SW480 (cell line): ENCODE measurements at regions not wholly inside any gene's neighbourhood (a gene's known extent, or its start where the extent isn't known, plus 50 kb on each side); places are given as distances from the start of the nearest gene placed in this dataset.
"Not testable (repeated sequence)": the region's sequence is repeated elsewhere in the genome, so short reads cannot be mapped to it uniquely, and the experiment has no call there.

ENCODE experiments used
- DNase-seq: peaks from one replicate; pipeline ENCODE4 v3.0.0-alpha.2; 2016; ENCODE audit warnings: low spot score

- no peak for DNase-seq
Observed at GRCh38 chr3:25153136-25153535, 274.9 kb upstream of the RARB start.

DNA sequence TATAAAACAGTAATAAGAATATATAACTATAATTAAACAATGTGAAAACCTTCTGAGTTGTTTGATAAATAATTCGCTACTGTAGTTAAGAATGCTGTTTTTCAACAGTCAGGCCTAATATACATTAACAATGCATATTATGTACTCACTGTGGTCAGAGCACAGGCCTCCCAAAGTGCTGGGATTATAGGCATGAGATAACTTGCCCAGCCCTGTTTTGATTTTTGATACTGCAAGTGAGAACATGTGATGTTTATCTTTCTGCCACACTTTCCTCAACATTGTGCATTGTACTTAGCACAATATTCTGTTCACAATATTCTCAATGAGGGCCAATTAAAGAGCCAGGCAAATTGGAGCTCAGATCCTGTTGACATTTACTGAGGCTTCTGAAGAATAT is 274.5 kb upstream of the RARB start:
- no peak for DNase-seq

GRCh38 chr3:25155652-25156471 is 272.2 kb upstream of the RARB start:
- no peak for DNase-seq

DNA sequence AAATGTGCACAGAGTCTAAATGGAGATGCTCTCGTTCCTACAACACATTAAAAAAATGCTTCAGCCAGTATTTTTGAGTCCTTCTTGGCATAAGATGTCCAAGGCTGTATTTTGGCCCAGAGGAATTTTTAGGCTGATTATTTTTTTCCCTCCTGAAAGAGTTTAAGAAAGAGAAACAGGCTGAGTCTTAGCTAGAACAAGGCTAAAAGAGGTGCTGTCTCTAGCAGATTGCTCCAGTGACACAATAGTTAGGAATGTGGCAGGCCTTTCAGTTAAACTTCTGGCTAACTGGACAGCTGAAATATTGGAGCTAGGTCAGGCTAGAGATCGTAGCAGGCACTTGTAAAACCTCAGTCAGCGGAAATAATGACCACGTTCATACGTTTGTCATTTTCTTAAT is 271.4 kb upstream of the RARB start:
- DNase-seq: peak; percentile 5

DNA sequence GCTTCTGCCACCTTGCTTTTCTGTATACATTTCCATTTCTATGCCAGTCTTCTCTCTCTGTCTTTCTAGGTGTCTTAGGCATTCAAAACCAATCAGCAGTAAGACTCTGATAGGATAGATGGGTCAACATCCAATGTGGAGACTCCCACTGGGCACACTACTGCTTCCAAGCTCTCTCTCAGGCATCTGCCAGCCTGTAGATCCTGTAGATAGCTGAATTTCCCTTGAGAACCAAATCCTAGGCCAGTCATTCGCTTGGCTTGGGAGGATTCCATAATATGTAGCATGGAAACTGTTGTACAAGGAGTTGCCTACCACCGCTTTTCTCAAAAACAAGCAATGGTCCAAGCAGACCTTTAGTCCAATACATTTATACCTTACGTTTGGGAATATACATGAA is 262.8 kb upstream of the RARB start:
- DNase-seq: no peak

DNA sequence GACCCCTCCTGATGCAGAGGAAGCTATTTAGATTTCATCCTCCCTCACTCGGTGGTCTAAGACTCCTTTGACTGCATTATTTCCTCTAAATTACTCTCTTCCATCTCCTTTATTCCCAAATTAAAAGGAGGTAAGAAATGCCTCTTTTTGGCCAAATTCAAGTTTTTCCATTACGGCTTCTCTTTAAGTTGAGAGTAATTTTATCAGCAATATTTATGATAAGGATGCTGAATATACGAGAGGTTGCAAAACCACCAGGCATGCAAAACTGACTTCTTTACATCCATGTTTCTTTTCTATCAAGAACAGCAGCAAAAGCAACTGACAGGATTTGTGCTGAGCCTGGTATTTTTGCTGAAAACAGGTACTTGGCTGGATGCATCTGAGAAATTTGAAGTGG is 262.0 kb upstream of the RARB start:
- no peak for DNase-seq

GRCh38 chr3:25169151-25169550 is 258.9 kb upstream of the RARB start:
- no peak for DNase-seq

- DNase-seq: no peak
Observed at GRCh38 chr3:25170021-25170420, 258.0 kb upstream of the RARB start.

- DNase-seq: no peak
Observed at GRCh38 chr3:25171118-25171807, 256.8 kb upstream of the RARB start.

DNA sequence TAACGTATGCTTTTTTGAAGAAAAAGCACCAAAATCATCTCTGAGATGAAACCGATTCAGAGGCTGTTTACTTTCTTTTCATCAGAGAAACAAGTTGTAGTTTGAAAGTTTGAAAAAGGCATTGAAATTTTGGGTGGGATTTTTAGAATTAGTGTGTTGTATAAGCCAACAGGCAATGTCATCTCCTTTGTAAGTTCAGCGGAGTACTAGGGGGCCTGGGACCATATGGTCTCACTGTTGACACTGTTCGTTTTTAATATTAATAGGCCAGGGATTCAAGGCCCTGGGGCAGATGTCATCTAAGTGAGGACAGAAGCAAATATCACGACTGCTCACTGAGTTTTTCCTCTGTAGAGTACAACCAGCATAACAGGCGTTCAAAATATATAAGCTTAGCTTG is 256.2 kb upstream of the RARB start:
- DNase-seq: no peak

GRCh38 chr3:25173606-25174005 is 254.5 kb upstream of the RARB start:
- no peak for DNase-seq

GRCh38 chr3:25174251-25174650 is 253.8 kb upstream of the RARB start:
- peak; percentile 23 for DNase-seq

DNA sequence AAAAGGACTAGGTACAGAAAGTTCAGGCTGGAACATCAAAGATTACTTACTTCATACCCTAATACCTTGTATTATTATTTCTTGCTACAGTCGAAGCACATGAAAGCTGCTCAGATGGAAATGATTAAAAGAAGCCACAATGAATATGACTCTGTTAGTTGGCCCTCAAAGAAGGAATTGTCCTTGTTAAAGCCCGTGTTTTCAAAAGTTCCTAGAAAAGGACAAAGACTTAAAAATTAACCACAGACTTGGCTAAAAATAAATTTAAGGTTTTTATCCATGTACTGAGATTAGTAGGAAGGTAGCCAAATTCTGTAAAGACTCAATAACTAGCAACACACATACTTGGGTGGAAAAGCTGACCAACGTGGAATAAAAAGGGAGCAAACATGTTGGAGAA is 251.0 kb upstream of the RARB start:
- no peak for DNase-seq

- no peak for DNase-seq
Observed at GRCh38 chr3:25178672-25179071, 249.4 kb upstream of the RARB start.

- DNase-seq: no peak
Observed at GRCh38 chr3:25181096-25181495, 247.0 kb upstream of the RARB start.

- no peak for DNase-seq
Observed at GRCh38 chr3:25182794-25183193, 245.3 kb upstream of the RARB start.

GRCh38 chr3:25184641-25185250 is 243.3 kb upstream of the RARB start:
- no peak for DNase-seq

DNA sequence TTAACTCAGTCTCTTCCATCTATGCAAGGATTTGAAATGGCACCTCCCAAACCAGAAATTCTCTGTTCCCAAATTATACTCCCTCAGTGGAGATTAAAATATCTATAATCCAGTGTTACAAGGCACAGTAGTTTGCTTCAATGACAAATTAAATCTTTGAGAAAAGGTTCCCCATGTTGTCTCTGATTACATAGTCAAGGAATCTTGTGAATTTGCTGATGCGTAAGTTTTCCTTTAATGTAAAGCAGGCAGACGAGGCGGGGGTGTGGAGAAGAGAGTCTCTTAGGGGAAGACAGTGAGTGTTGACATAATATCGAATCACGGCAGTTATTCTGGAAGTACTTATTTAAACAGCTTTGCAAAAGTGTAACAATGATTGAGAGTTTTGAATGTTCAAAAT is 236.4 kb upstream of the RARB start:
- DNase-seq: no peak

DNA sequence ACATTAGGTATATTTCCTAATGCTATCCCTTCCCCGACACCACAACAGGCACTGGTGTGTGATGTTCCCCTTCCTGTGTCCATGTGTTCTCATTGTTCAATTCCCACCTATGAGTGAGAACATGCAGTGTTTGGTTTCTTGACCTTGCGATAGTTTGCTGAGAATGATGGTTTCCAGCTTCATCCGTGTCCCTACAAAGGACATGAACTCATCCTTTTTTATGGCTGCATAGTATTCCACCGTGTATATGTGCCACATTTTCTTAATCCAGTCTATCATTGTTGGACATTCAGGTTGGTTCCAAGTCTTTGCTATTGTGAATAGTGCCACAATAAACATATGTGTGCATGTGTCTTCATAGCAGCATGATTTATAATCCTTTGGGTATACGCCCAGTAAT is 228.5 kb upstream of the RARB start:
- DNase-seq: not testable (repeated sequence)

DNA sequence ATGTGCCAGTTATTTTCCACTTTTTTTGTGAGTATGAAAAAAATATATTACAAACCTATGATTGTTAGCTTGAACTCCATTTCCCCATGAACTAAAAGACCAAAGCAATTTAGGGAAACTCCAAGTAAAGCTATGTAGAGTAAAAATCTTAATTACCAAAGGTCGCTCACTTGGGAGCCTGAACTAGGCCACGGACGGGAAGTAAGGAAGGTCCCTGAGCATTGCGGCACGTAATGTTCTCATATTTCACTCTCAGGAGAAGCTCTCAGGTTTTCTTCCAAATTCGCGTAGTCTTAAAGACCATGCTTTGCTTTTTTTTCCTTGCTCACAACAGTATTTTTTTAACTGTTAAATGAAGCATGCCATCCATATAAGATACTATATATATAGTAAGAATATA is 215.3 kb upstream of the RARB start:
- DNase-seq: no peak

- DNase-seq: no peak
Observed at GRCh38 chr3:25214034-25214433, 214.0 kb upstream of the RARB start.

GRCh38 chr3:25218362-25218761 is 209.7 kb upstream of the RARB start:
- no peak for DNase-seq

DNA sequence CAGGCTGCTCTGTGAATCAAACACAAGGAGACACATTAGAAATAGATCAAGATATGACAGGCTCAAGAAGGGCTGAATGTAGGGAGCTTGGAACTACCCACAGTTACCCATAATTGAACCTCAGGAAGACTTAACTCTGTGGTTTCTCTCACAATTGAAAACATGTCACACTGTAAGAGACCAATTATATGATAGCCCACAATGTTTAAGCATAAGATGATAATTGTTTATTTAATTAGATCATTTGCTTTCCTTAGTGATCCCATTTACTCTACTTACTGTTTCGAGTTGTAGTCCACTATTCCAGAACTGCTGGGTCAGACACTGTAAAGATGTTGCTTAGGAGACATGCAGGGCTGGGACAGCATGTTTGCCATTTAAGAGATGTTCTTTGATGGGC is 201.3 kb upstream of the RARB start:
- DNase-seq: no peak
